Panc1 (cell line): ENCODE measurements at regions not wholly inside any gene's neighbourhood (a gene's known extent, or its start where the extent isn't known, plus 50 kb on each side); places are given as distances from the start of the nearest gene placed in this dataset.

Experiments
- CTCF ChIP-seq: fragments of 450-650 bp; IDR thresholded peaks from 2 replicates; pipeline ENCODE4 v1.5.1; 2017; ENCODE audit warnings: mild to moderate bottlenecking
- REST ChIP-seq, 2 experiments: IDR thresholded peaks; 2 replicates each; pipeline ENCODE4 v1.6.1; 2011 to 2012; ENCODE audit warnings: low read depth in 2 of 2, control low read depth in 1 of 2, low read length in 1 of 2, mild to moderate bottlenecking in 1 of 2, moderate library complexity in 1 of 2; ENCODE audit not compliant: insufficient read depth in 1 of 2

DNA sequence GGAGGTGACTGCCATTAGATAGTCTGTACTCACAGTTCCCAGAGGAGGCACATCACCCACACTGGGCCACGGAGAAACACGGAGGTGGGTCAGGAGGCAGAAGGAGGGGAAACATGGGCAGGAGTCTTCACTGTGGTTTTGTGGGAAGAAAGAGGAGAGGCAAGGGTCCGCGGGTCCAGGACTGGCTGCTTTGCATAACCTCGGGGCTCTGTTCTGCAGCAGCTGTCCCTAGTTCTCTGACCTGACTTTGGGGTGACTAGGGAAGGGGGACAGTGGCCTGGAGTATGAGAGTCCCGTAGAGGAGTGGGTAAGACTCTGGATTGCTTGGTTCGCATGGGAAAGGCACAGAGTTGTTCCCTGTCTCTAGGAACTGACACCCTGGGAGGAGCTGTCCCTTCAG, 238.3 kb upstream of the RAB6C start:
- TF ChIP-seq REST (IDR thresholded peaks at IDR 0.05; ENCODE audit: insufficient read depth in 1 of 2, low read depth in 2 of 2, low read length in 1 of 2), result no peak
- no peak for TF ChIP-seq CTCF
